ENCODE measurements at regions not wholly inside any gene's neighbourhood (a gene's known extent, or its start where the extent isn't known, plus 50 kb on each side); places are given as distances from the start of the nearest gene placed in this dataset.

GRCh38 chr5:93220431-93220830 lies 360.6 kb downstream of the NR2F1-AS1 start:
- TF ChIP-seq CTCF (IDR thresholded peaks at IDR 0.05): no peak
- no peak for TF ChIP-seq POLR2A (IDR thresholded peaks at IDR 0.05)
- TF ChIP-seq EP300 (IDR thresholded peaks at IDR 0.05): no peak
